Fibroblast of lung (primary cell): ENCODE measurements at regions not wholly inside any gene's neighbourhood (a gene's known extent, or its start where the extent isn't known, plus 50 kb on each side); places are given as distances from the start of the nearest gene placed in this dataset.

Experiments
- DNase-seq, 2 donors: peaks; one replicate each; pipeline versions ENCODE4 v3.0.0 to v3.0.0-alpha.2; 2010; ENCODE audit warnings: low read depth in 2 of 2
- H2AFZ ChIP-seq: 2 replicates; pipeline ENCODE4 v1.5.1; 2012; ENCODE audit warnings: low read length, control low read depth, inconsistent platforms
- H3K27ac ChIP-seq: 2 replicates; pipeline ENCODE4 v1.5.1; 2011; ENCODE audit warnings: low read length, control low read depth; ENCODE audit not compliant: insufficient read depth
- H3K27me3 ChIP-seq: 2 replicates; pipeline ENCODE4 v1.5.1; 2011; ENCODE audit warnings: mild to moderate bottlenecking, low read length; ENCODE audit not compliant: control insufficient read depth, insufficient read depth
- H3K36me3 ChIP-seq: 2 replicates; pipeline ENCODE4 v1.5.1; 2011; ENCODE audit warnings: low read length; ENCODE audit not compliant: control insufficient read depth, insufficient read depth
- H3K4me1 ChIP-seq: 2 replicates; pipeline ENCODE4 v1.5.1; 2011; ENCODE audit warnings: low read length; ENCODE audit not compliant: control insufficient read depth, insufficient read depth; ENCODE audit errors: extremely low read depth
- H3K4me2 ChIP-seq: 2 replicates; pipeline ENCODE4 v1.5.1; 2011; ENCODE audit warnings: low read length, control low read depth; ENCODE audit not compliant: insufficient read depth; ENCODE audit errors: extremely low read depth
- H3K4me3 ChIP-seq, 4 experiments: fragments of 200-600 bp in 1 of 4; sonication (generic) in 1 of 4; replicated peaks in 1 of 4; 2 replicates each; pipeline ENCODE4 v1.5.1; 2011 to 2016; ENCODE audit warnings: low read length in 4 of 4, low read depth in 3 of 4, mild to moderate bottlenecking in 3 of 4, control low read depth in 2 of 4, inconsistent platforms in 1 of 4, mixed read lengths in 1 of 4; ENCODE audit not compliant: insufficient read depth in 1 of 4; ENCODE audit errors: control extremely low read depth in 1 of 4
- H3K79me2 ChIP-seq: 2 replicates; pipeline ENCODE4 v1.5.1; 2012; ENCODE audit warnings: mild to moderate bottlenecking, low read length, inconsistent platforms; ENCODE audit not compliant: control insufficient read depth, insufficient read depth
- H3K9ac ChIP-seq: 2 replicates; pipeline ENCODE4 v1.5.1; 2011; ENCODE audit warnings: mild to moderate bottlenecking, low read length, control low read depth; ENCODE audit not compliant: insufficient read depth
- H3K9me3 ChIP-seq: 2 replicates; pipeline ENCODE4 v1.5.1; 2012; ENCODE audit warnings: low read depth, low read length; ENCODE audit not compliant: control insufficient read depth, insufficient read depth
- H4K20me1 ChIP-seq: 2 replicates; pipeline ENCODE4 v1.5.1; 2011; ENCODE audit warnings: low read length; ENCODE audit not compliant: control insufficient read depth, insufficient read depth; ENCODE audit errors: extremely low read depth
- EZH2 ChIP-seq: IDR thresholded peaks from 2 replicates; pipeline ENCODE4 v1.5.1; 2012; ENCODE audit warnings: low read length, control low read depth, mild to moderate bottlenecking; ENCODE audit errors: missing control alignments
- TF ChIP-seq, protein P1 (sequence below), 2 donors: IDR thresholded peaks in 1 of 2; conservative IDR thresholded peaks in 1 of 2; 1 replicate in 1 of 2; 2 replicates in 1 of 2; pipeline ENCODE4 v1.5.1; 2011 to 2012; ENCODE audit warnings: low read length in 2 of 2, control low read depth in 1 of 2, inconsistent platforms in 1 of 2, low read depth in 1 of 2, mild to moderate bottlenecking in 1 of 2

GRCh38 chr6:101230866-101231265 is 162.6 kb upstream of the GRIK2 start:
- H2AFZ ChIP-seq: no peak overlapping the region
- TF ChIP-seq, protein P1, sequence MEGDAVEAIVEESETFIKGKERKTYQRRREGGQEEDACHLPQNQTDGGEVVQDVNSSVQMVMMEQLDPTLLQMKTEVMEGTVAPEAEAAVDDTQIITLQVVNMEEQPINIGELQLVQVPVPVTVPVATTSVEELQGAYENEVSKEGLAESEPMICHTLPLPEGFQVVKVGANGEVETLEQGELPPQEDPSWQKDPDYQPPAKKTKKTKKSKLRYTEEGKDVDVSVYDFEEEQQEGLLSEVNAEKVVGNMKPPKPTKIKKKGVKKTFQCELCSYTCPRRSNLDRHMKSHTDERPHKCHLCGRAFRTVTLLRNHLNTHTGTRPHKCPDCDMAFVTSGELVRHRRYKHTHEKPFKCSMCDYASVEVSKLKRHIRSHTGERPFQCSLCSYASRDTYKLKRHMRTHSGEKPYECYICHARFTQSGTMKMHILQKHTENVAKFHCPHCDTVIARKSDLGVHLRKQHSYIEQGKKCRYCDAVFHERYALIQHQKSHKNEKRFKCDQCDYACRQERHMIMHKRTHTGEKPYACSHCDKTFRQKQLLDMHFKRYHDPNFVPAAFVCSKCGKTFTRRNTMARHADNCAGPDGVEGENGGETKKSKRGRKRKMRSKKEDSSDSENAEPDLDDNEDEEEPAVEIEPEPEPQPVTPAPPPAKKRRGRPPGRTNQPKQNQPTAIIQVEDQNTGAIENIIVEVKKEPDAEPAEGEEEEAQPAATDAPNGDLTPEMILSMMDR (conservative IDR thresholded peaks at IDR 0.05 in 1 of 2, IDR thresholded peaks at IDR 0.05 in 1 of 2; ENCODE audit: low read depth in 1 of 2, low read length in 2 of 2): no peak
- no peak for TF ChIP-seq EZH2

GRCh38 chr6:101231606-101232235 is 161.8 kb upstream of the GRIK2 start:
- no peaks in the 10 kb centered on the region for H3K36me3 ChIP-seq
- no peak overlapping the region for H3K9ac ChIP-seq
- H3K79me2 ChIP-seq: no peaks in the 10 kb centered on the region
- no peaks in the 10 kb centered on the region for H3K4me1 ChIP-seq
- H3K4me3 ChIP-seq: no peak overlapping the region
- no peak for TF ChIP-seq EZH2
- TF ChIP-seq, protein P1 (conservative IDR thresholded peaks at IDR 0.05 in 1 of 2, IDR thresholded peaks at IDR 0.05 in 1 of 2; ENCODE audit: low read depth in 1 of 2, low read length in 2 of 2): no peak
- no peaks in the 10 kb centered on the region for H4K20me1 ChIP-seq
- H3K27ac ChIP-seq: no peak overlapping the region
- H3K27me3 ChIP-seq: no peaks in the 10 kb centered on the region
- no peak overlapping the region for H3K4me2 ChIP-seq
- H3K9me3 ChIP-seq: no peaks in the 10 kb centered on the region
- no peak overlapping the region for H2AFZ ChIP-seq
- no peak for DNase-seq

More at GRCh38 chr6:101230866-101231265, 162.6 kb upstream of the GRIK2 start:
- Histone ChIP-seq H3K27ac (no peak overlapping the region), H3K4me3 (no peak overlapping the region), H3K9ac (no peak overlapping the region), H3K79me2 (no peaks in the 10 kb centered on the region), H3K4me1 (no peaks in the 10 kb centered on the region), H3K36me3 (no peaks in the 10 kb centered on the region), H3K4me2 (no peak overlapping the region), H4K20me1 (no peaks in the 10 kb centered on the region), H3K27me3 (no peaks in the 10 kb centered on the region), H3K9me3 (no peaks in the 10 kb centered on the region)
- DNase-seq: no peak

DNA sequence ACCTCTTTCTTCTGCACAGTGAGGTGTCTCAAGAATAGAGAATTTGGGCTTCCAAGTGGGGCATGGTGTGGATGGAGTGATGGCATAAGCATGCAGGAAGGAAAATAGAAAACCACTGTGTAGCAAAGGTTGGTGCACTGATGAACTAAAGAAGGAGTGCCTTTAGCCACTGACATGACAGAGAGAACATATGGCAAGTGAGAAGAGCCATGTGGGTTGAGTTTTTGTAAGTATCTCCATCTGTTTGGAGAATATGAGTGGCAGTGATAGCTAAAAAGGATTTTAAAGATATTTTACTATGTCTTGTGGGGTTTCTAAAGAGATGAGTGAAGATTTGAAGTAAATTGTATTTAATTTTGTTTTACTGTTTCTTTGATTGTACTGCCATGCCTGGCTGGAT is 160.5 kb upstream of the GRIK2 start:
- H3K79me2 ChIP-seq: no peaks in the 10 kb centered on the region

More for the DNA sequence above, 160.5 kb upstream of the GRIK2 start:
- no peak overlapping the region for H3K4me3 ChIP-seq
- H3K9ac ChIP-seq: no peak overlapping the region
- no peaks in the 10 kb centered on the region for H3K27me3 ChIP-seq
- H4K20me1 ChIP-seq: no peaks in the 10 kb centered on the region
- DNase-seq: no peak
- H3K4me1 ChIP-seq: no peaks in the 10 kb centered on the region
- H3K27ac ChIP-seq: no peak overlapping the region
- no peaks in the 10 kb centered on the region for H3K36me3 ChIP-seq
- H3K4me2 ChIP-seq: no peak overlapping the region
- no peak overlapping the region for H2AFZ ChIP-seq
- no peaks in the 10 kb centered on the region for H3K9me3 ChIP-seq
- TF ChIP-seq, protein P1 (conservative IDR thresholded peaks at IDR 0.05 in 1 of 2, IDR thresholded peaks at IDR 0.05 in 1 of 2; ENCODE audit: low read depth in 1 of 2, low read length in 2 of 2): no peak
- no peak for TF ChIP-seq EZH2
